ENCODE measurements at regions not wholly inside any gene's neighbourhood (a gene's known extent, or its start where the extent isn't known, plus 50 kb on each side); places are given as distances from the start of the nearest gene placed in this dataset.

DNA sequence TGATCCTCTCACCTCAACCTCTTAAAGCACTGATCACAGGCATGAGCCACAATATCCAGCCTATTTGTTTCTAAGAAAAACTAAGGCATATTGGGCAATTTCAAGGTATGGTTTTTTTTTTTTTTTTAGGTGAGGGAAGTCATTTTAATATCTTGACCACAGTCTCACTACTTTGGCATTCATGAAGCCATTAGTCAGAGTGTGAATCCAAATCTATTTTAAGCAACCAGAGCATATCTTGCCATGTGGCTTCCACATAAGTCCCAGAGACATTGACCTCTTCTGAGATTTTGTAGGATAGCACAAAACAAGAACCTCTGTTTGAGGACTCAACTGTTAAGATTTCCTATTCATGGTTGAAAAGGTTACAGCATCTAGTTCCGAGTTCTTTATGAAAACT, 130.3 kb upstream of the RBM19 start:
- no peak for TF ChIP-seq EZH2 (IDR thresholded peaks at IDR 0.05; ENCODE audit: borderline replicate concordance, insufficient read depth, low read length, poor library complexity, severe bottlenecking)
- TF ChIP-seq, protein P1, sequence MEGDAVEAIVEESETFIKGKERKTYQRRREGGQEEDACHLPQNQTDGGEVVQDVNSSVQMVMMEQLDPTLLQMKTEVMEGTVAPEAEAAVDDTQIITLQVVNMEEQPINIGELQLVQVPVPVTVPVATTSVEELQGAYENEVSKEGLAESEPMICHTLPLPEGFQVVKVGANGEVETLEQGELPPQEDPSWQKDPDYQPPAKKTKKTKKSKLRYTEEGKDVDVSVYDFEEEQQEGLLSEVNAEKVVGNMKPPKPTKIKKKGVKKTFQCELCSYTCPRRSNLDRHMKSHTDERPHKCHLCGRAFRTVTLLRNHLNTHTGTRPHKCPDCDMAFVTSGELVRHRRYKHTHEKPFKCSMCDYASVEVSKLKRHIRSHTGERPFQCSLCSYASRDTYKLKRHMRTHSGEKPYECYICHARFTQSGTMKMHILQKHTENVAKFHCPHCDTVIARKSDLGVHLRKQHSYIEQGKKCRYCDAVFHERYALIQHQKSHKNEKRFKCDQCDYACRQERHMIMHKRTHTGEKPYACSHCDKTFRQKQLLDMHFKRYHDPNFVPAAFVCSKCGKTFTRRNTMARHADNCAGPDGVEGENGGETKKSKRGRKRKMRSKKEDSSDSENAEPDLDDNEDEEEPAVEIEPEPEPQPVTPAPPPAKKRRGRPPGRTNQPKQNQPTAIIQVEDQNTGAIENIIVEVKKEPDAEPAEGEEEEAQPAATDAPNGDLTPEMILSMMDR (IDR thresholded peaks at IDR 0.05; ENCODE audit: poor library complexity, severe bottlenecking): no peak

Measured in neural cell (in vitro differentiated cells).